ENCODE measurements at regions not wholly inside any gene's neighbourhood (a gene's known extent, or its start where the extent isn't known, plus 50 kb on each side); places are given as distances from the start of the nearest gene placed in this dataset.

GRCh38 chr20:12223057-12223456 lies 305.4 kb downstream of the BTBD3 start:
- TF ChIP-seq CTCF (IDR thresholded peaks at IDR 0.05): no peak
- TF ChIP-seq POLR2A (IDR thresholded peaks at IDR 0.05): no peak
- no peak for TF ChIP-seq POLR2AphosphoS5 (IDR thresholded peaks at IDR 0.05)
